Lower leg skin (tissue), 4 donors: ENCODE measurements at regions not wholly inside any gene's neighbourhood (a gene's known extent, or its start where the extent isn't known, plus 50 kb on each side); places are given as distances from the start of the nearest gene placed in this dataset.

Source experiments
- DNase-seq, 2 donors: peaks; one replicate each; pipeline ENCODE4 v3.0.0-alpha.2; 2019; ENCODE audit warnings: low spot score in 2 of 2
- H3K4me3 ChIP-seq: fragments of 200-600 bp; sonication (generic); 2 replicates; pipeline ENCODE4 v1.5.1; 2017; ENCODE audit warnings: mild to moderate bottlenecking, low read depth; ENCODE audit not compliant: poor library complexity, severe bottlenecking
- POLR2A ChIP-seq, 2 donors: fragments of 450-650 bp; IDR thresholded peaks; one replicate each; pipeline ENCODE4 v1.6.1; 2016 to 2017; ENCODE audit warnings: antibody characterized with exemption in 2 of 2, mild to moderate bottlenecking in 1 of 2, moderate library complexity in 1 of 2
- WGBS, 2 donors: methylation state at CpG; one replicate each; pipeline ENCODE4 v1.1.5; 2018; 5-methylcytosine and 5-hydroxymethylcytosine counted together
- intact Hi-C: fragments of 100-400 bp; cut with DNase I; formaldehyde crosslinking; loops from one replicate; pipeline ENCODE4 v1.15.0; 2023; ENCODE audit warnings: low total_unique reads
- TF ChIP-seq, protein P1 (sequence below), 3 donors: fragments of 450-650 bp; IDR thresholded peaks; one replicate each; pipeline ENCODE4 v1.5.1; 2016; ENCODE audit warnings: antibody characterized with exemption in 3 of 3, mild to moderate bottlenecking in 3 of 3, moderate library complexity in 2 of 3

DNA sequence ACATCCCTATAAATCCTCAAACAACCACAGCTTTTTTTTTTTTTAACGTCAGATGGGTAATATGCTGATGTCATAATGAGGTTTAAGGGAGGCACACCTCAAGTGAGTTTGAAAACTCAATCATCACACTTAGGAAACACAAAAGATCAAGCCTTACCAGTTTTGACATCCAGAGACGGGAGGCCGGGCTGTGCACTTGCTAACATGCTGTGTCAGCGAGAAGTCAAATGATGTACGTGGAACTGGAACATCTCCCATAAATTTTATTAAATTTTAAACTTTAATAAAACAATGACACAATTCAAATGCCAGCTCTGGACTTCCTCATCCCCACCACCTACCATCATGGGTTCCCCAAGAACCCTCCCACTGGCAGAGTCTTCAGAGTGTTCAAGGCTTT is 117.6 kb downstream of the C5orf15 start:
- no peak for TF ChIP-seq POLR2A (IDR thresholded peaks at IDR 0.05)
- TF ChIP-seq, protein P1, sequence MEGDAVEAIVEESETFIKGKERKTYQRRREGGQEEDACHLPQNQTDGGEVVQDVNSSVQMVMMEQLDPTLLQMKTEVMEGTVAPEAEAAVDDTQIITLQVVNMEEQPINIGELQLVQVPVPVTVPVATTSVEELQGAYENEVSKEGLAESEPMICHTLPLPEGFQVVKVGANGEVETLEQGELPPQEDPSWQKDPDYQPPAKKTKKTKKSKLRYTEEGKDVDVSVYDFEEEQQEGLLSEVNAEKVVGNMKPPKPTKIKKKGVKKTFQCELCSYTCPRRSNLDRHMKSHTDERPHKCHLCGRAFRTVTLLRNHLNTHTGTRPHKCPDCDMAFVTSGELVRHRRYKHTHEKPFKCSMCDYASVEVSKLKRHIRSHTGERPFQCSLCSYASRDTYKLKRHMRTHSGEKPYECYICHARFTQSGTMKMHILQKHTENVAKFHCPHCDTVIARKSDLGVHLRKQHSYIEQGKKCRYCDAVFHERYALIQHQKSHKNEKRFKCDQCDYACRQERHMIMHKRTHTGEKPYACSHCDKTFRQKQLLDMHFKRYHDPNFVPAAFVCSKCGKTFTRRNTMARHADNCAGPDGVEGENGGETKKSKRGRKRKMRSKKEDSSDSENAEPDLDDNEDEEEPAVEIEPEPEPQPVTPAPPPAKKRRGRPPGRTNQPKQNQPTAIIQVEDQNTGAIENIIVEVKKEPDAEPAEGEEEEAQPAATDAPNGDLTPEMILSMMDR (IDR thresholded peaks at IDR 0.05) = no peak
- DNase-seq = no peak
- WGBS, 2 donors = 66 to 72% methylated on average over 5 of the region's 5 CpGs
- H3K4me3 ChIP-seq = no peak overlapping the region
- intact Hi-C loops = no loop called here

GRCh38 chr5:133849116-133849515 is 119.3 kb downstream of the C5orf15 start:
- intact Hi-C loops = no loop called here
- TF ChIP-seq, protein P1 (IDR thresholded peaks at IDR 0.05) = no peak
- no peak for TF ChIP-seq POLR2A (IDR thresholded peaks at IDR 0.05)
- peak in 1 of 2 donors; percentile 75 for DNase-seq
- no peak overlapping the region for H3K4me3 ChIP-seq
- 78 to 82% methylated on average over 8 of the region's 8 CpGs for WGBS, 2 donors

- 48 to 63% methylated on average over 7 of the region's 7 CpGs for WGBS, 2 donors
- no peak overlapping the region for H3K4me3 ChIP-seq
- peak; percentile 38 to 85 for DNase-seq
- no peak for TF ChIP-seq POLR2A (IDR thresholded peaks at IDR 0.05)
- TF ChIP-seq, protein P1 (IDR thresholded peaks at IDR 0.05) = no peak
- intact Hi-C loops = no loop called here
Observed at GRCh38 chr5:133848341-133848811, 120.0 kb downstream of the C5orf15 start.

DNA sequence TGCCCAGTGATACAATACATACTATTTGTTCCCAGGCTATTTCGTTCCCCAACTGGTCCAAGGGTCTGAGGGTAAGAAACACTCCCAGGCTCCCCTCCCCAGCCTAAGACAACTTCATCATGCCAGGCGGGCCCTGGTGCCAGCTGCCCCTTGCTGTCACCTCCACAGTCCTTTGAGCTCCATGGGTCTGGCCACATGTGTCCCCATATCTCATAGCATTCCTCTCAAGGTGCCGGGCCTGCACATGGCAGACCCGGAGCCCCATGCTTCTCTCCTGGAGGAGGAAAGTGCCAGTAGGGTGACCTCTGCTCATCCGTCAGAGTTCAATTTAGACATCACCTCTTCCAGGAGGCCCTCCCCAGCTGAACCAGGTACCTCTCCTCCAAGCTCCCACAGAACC is 120.5 kb downstream of the C5orf15 start:
- H3K4me3 ChIP-seq = no peak overlapping the region
- TF ChIP-seq POLR2A (IDR thresholded peaks at IDR 0.05) = no peak
- TF ChIP-seq, protein P1 (IDR thresholded peaks at IDR 0.05) = no peak
- WGBS, 2 donors = 91 to 95% methylated on average over 5 of the region's 5 CpGs
- intact Hi-C loops = no loop called here
- DNase-seq = no peak

GRCh38 chr5:133847301-133847700 is 121.1 kb downstream of the C5orf15 start:
- 94 to 96% methylated on average over 5 to 6 of the region's 6 CpGs for WGBS, 2 donors
- no peak for TF ChIP-seq POLR2A (IDR thresholded peaks at IDR 0.05)
- TF ChIP-seq, protein P1 (IDR thresholded peaks at IDR 0.05) = no peak
- intact Hi-C loops = no loop called here
- DNase-seq = peak in 1 of 2 donors; percentile 82
- H3K4me3 ChIP-seq = no peak overlapping the region
